GM04503 (cell line): ENCODE measurements at regions not wholly inside any gene's neighbourhood (a gene's known extent, or its start where the extent isn't known, plus 50 kb on each side); places are given as distances from the start of the nearest gene placed in this dataset.

Source experiments
- DNase-seq: peaks from one replicate; pipeline ENCODE4 v3.0.0-alpha.2; 2012; ENCODE audit warnings: low read depth

DNA sequence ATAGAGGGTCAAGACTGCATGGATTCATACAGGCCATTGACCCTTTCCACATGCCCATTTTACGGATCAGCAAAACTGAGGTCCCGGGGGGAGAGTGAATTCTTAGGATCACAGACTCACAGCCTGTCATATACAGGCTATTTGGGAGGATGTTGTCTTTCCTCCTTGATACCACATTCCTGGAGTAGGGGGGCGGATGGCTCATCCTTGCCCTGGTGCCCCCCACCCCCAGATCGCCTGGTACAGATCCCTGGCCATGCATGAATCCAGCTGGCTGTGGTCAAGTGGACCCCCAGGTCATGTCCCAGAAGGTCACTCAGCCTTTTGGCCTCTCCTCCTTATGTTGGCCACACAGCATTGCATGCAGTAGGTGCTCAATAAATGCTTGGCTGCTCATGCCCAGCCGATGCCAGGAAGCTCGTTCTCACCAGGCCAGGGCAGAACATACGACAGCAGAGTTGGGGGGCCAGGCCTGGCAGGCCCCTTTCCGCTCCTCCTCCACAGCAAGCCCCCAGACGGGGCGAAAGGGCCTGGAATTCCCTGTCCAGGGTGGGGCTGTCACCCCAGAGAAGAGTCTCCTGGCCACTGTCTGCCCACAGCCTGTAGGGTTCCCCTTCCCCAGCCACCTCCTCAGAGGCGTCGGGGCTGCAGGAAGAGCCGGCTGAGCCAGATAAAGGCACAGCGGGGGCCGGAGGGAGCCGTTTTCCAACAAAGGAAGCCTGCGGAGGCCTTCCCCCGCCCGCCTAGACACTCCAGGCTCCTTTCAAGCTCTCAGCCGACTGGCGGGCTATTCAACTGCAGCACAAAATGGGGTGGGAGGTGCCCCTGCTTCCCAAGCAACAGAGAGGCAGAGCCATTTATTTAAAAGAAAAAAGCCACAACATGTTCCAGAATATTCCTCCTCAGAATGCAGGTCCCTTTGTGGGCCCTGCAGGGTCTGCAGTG lies 215.7 kb upstream of the CIBAR2 start:
- no peak for DNase-seq

DNA sequence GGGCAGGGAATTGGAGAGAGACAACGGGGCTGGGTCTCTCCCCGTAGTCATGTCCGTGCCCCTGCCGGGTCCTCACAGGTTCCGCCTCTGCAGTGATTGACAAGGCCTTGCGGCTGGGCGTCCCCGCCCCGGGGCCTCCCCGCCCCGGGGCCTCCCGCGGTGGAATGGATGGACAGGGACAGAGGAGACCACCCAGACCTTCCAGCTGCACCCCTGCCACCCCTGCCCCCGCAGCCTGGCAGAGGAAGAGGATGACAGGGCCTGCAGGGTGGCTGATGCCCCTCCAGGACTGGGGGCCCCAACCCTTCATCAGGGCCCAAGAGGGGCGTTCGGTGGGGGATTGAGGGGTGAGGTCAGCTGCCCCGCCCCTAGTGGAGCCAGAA lies 216.4 kb upstream of the CIBAR2 start:
- no peak for DNase-seq

DNA sequence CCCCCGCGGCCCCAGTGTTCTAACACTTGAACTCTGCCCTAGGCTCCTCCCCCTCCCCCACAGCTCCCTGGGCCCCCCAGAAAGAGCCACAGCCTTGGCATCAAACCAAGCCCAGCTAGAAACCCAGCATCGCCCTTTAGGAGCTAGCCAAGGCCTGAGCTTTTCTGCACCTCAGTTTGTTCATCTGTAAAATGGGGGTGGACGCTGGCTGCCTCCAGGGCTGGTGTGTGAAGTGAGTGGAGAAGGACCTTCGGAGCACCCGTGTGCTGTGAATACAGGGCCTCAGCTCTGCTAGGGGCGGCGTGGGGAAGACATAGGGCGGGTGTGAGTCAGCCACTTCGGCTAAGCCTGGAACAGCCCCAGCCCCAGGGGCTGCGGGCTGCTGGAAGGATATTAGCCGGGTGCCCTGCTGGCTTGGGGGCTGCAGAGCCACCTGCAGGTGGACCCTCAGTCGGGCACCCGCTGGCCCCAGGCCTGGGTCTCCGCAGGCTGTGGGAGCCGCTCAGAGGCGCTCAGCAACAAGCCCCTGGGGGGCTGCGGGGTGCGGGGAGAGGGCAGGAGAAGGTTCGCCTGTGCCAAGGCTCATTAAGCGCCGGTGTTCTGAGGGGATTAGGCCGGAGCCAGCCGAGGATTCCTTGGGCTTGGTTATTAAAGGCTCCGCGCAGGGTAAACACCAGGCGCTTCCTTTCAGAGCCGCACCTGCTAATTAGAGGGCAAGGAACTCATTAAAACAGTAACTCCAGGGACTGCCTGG lies 217.0 kb upstream of the CIBAR2 start:
- no peak for DNase-seq

DNA sequence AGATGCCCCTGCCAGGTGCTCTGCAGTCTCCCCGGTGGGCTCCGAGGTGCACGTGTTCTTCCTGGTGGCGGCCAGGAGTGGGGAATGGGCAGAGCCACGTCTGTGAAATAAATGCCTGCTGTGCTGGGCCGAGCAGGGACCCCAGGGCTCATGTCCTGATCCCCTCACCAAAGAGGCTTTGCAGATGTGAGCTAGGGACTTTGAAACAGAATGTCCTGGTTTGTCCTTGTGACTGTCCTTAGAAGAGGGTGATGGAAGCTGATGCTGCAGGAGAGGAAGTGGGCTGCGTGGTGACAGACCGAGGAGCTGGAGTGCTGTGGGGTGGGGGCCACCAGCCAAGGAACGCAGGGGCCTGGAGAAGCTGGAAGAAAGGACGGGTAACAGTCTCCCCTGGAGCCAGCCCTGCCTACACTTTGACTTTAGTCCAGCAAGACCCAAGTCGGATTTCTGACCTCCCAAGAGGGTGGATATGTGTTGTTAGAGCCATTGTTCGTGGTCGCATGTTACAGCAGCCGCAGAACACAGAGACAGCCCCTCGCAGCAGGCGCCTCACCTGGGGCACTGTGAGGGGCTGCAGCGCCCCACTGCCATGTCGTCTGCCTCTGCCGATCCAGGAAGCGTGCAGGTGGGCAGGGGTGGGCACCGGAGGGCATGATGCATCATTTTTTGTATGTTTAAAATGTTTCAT lies 217.9 kb upstream of the CIBAR2 start:
- DNase-seq = no peak

DNA sequence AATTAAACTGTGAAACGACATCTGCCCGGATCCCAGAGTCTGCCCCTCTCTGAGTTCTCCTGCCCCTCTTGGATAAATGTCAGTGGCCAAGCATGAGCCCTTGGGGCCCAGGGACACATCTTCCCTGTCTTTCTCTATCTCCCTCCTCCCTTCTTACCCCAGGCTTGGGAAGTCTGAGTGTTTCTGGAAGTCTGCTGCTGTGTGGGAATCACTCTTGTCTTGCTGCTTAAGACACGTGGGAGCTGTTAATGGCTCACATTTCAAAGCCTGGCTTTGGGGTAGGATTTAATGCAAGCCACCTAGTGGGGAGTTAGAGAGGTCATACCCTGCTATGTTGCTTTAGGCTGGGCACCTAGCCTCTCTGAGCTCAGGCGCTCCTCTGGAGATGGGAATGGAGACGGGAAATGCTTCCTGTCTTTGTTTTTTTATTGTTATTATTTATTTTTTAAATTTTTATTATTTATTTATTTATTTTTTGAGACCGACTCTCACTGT lies 218.5 kb upstream of the CIBAR2 start:
- peak; percentile 66 for DNase-seq

DNA sequence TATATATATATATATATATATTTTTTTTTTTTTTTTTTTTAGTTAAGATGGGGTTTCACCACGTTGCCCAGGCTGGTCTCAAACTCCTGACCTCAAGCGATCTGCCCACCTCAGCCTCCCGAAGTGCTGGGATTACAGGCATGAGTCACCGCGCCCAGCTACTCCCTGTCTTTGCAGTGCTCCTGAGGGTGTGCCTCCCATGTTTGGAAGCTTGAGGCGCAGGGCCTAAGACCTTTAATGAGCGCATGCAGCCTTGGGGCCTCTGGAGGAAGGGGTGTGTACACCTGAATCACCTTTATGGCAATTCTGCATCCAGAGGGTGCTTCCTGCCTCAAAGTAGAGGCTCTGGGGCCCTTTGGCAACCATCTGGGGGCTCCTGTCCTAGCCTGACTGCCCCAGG lies 219.4 kb upstream of the CIBAR2 start:
- DNase-seq = no peak

DNA sequence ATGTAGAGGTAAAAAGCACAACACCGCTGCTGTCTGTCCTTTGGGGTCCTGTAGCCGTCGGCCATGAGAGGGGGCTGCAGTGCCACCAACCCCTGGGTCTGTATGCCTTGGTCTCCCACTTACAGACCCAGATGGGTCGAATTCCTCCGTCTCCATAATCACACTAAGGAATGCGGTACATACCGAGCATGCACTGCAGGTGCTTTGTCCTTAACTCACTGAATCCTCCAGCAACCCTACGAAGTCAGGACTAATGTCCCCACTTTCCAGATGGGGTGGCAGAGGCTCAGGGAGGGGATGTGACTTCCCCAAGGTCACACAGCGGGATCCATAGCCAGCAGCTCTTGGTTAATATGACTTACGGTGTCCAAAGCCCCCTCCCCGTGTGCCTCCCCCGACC lies 219.9 kb upstream of the CIBAR2 start:
- DNase-seq = no peak

DNA sequence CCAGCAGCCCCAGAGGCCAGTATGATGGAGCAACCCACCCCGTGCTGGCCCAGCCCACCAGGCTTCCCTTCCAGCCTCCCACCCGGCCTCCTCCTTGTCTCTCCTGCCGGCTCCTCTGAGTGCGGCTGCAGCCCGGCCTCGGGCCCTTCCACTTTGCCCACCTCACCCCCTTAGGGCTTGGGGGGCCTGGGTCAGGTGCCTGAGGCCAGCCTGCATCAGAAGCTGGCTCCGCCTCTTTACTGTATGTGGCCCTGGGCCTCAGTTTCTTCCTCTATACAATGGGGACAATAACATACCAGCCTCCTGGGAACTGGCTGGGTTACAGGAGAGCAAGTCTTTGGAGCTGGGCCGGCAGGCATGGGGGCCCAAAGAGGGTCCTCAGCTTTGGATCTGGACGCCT lies 221.1 kb upstream of the CIBAR2 start:
- DNase-seq = no peak

DNA sequence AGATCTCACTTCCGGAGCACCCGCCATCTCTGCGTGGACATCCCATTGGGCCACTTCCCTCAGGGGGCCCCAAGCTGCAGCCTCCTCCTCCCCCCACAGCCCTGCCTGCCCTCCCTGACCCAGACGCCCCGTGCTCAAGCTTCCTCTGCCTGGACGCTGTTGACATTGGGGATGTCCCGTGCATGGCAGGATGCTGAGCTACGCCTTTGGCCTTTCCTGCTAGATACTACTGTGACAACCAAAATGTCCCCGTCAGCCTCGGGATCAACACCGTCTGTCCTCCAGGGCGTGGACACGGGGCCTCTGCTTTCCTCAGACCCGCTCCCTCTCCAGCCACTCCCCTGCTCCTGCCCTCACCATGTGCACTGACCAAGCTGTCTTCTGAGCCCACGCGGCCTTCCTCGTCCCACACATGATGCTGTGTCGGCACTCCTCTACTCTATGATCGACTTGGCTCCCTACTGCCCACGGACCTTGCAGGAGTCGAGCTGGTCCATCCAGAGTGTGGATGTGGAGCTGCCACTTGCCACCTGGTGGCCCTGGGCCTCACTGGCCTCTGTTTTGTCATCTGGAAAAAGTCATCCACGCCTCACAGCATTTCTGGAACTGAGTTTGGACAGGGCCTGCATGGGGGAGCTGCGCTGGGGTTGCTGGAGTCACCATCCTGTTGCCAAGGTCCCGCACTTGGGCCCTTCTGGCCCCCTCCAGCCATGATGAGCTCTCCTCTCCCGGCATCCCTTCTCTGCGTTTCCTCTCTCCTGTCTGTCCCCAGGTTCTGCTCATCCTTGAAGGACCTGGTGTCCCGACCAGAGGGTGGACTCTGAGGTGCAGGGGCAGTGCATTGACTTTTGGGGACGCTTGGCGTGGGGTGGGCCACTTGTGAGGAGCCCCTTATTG lies 221.7 kb upstream of the CIBAR2 start:
- no peak for DNase-seq

DNA sequence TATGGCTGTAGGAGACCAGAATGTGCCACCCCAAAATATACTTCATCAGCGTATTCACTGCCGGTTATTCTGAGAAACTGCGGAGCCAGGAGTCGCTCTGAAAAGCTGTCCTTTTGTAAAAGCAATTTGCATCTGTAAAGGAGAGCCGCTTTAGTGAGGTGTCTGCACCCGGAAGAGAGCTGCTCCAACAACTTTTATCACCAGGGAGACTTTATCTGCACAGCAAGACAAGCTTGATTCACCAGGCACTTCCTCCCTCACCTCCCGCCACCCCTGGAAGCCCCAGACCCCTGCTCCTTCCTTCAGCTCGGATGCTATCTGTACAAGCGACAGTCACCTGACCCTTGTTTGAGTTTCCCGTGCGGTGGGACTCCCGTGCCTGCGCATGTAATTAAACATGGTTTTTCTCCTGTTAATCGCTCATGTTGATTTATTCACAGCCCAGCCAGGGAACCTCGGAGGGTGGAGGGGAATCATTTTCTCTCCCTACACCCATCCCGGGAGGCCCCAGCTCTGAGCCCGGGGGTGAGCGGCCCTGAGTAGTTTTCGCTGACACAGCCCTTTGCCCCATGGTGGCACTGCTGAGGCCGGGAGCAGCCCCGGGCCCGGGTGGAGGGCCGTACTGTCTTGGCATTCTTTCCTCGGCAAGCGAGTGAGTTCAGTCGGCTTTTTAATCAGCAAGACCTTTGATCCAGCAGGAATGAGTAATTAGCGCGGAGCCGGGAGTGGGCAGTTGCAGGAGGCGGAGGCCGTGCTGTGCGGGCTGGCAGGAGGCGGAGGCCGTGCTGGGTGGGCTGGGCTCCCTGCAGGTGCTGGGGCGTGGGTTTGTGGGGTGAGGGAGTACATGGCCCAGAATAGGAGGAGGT lies 222.7 kb upstream of the CIBAR2 start:
- DNase-seq = no peak

DNA sequence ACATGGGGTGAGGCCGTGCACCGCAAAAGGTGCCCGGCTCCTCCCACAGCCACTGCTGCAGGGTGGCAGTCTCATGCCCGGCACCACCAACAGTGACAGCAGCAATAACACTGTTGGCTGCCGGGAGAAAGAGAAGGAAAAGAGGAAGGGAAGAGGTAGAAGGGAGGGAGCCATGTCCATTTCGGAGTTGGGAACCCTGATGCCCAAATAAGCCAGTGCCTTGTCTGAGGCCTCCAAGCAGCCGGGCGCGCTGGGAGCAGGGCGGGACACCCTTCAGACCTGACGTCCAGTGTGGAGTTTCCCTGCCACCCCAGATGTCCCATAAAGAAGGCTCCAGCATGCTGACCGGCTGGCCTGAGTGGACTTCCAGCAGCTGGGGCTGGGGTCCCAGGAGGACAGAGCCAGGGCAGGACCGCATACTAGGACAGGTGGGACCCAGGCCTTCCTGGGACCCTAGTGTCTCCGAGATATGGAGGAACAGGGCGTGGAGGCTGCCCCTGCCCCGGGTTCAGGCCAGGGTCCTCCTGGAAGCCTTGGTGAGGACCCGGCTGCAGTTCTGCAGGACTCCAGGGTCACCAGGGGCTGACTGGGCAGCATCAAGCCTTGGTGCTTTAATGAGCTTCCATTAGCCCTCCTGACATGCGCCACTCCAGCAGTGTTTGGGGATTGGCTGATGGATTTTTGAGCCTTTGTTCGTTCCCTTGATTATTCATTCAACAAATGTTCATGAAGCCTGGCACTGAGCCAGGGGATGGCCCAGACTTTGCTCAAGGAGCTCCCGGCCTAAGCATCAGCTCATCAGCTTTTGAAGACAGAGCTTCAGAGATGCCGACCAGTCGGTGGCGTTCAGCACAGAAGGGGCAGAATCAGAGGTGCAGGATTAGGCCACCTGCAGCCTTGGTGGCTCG lies 223.6 kb upstream of the CIBAR2 start:
- no peak for DNase-seq

DNA sequence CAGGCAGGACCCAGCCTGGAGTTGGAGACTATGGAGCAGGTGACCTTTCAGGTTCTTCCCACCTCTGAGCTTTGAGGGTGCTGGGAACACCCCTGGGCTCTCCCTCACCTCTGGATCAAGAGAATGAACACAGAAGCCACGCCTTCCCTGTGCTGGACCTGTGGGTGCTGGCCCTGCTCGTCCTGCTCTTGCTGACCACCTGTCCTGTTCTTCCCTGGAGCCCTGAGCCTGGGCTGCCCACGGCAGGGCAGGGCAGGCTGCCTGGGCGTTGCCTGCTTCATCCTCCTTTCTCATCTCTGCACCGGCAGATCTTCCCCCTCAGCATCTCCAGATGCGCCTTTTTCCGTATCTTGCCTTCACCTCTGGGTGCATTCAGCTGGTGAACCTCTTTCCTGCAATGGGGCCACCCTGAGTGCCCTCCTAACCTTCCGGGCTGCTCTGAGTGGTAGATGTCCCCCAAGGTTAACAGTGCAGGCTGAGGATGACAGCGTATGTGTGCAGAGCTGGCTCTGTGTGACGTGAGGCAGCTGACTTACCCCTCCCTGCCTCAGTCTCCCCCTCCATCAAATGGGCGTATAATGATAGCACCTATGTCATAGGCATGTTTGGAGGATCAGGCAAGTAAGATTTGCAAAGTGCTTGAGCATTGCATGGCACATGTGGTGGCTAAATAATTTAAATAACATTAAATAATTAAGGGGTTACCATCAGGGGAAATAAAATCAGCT lies 225.8 kb upstream of the CIBAR2 start:
- DNase-seq = no peak

DNA sequence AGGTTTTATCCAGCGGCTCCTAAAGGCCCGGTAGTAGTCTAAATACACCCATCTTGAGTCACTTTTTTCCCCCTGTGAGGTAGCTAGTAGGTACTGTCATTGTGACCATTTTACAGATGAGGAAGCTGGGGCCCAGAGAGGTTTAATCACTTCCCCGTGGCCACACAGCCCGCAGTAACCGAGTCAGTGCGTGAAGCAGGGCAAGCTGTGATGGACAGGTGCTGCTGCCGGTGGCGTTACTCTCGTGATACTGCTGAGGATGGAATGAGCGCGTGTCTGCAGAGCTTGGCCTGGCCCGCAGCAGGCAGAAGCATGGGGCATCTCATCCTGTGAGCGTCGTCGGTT lies 226.3 kb upstream of the CIBAR2 start:
- no peak for DNase-seq

DNA sequence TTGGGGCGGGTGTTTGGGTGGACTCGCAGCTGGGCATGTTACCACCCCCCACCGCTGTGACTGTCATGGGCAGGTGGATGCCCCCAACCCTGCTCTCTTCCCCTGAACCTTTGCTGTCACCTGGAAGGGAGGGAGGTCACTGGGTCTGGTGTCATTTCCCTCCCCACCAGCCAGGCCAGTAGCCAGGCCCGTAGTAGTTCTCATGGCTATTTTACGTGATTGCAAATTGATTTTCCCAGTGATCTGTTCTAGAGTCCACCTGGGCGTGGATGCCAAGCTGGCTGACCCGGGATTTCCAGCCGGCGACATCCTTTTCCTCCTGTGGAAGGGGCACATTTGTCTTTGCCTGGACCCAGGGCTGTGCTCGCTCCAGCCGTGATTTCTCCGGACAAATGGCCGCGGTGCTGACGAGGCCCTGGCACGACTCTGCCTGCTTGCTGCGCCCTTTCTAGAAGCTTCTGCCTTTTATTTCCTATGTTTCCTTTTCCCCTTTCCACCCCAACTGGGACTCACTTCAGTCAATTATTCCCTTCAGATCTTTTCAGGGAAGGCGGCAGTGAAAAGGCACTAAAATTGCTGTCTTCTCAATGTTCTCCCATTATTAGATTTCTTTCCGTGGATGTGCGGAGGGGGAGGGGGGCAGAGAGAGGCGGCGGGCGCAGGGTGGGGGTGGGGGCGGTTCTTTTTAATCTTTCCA lies 226.9 kb upstream of the CIBAR2 start:
- no peak for DNase-seq

DNA sequence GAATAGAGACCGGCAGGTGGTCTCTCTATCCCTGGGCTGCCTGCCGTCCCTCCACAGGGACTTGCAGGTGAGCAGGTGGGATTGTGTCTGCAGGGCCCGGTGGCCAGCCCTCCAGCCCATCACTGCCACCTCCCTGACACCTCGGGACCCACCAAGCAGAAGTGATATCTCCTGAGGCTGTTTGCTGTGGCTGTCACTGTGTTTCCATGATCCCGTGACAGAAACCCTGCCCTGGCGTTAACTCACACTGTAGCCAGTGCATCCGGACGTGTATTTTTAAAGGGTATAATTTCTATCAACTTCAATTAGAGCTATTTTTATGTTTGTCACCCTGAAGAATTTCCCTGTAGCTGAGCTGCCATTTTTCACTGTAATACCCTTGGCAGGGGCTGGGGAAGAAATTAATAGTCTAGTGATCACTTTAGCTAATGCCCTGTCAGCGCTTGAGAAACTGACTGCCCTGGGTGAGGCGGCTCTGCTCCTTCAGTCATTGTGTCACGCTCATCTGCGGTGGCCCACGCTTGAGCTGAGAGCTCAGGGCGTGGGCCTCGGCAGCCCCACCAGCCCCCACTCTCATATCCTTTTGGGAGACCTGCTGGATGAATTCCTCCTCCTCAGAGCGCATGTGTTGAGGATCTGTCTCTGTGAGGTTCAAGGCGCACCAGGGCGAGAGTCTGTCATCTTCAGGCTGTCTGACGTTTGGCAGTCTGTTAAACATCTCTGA lies 229.9 kb upstream of the CIBAR2 start:
- DNase-seq = no peak

DNA sequence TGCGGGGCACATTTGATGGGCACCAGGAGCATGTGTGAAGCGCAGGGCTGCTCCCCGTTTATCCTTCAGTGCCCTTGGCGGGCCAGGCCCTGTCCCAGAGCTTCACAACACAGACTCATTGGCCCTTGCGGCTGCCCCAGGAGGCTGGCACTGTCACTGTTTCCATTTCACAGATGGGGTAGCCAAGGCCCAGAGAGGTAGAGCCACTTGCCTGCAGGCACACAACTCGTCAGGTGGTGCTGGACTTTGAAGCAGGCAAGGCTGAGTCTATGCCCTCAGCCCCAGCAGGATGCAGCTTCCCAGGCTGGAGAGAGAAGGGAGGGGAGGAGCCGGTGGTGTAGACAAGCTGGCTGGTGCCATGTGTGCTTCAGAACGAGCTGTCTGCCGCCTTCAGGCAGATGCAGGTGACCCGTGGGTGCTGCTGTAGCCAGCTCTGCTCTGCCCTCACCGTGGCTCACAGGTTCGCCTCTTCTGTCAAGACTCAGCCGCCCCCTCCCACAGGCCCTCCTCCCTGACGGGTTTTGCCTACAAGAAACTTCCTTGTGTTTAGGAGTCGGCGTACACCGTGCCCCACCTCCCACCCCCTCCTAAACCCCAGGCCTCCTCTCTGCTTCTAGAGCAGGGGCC lies 232.3 kb upstream of the CIBAR2 start:
- no peak for DNase-seq

DNA sequence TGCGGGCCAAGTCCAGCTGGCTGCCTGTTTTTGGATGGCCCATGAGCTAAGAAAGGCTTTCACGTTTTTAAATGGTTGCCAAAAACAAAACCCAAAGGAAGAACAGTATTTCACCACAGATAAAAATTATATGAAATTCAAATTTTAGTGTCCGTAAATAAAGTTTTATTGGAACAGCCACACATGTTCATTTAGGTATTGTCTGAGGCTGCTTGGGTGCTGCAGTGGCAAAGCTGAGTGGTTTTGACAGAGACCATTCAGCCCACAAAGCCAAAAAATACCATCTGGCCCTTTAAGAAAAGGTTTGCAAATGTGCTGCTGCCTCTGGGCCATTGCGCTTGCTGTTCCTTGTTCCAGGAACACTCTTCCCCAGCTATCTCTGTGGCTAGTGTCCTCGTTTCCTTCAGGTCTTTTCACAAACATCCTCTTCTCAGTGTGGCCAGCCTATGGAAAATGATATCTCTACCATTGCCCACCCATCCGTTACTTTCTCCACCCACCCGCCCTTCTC lies 232.9 kb upstream of the CIBAR2 start:
- DNase-seq = no peak
